ENCODE measurements at regions not wholly inside any gene's neighbourhood (a gene's known extent, or its start where the extent isn't known, plus 50 kb on each side); places are given as distances from the start of the nearest gene placed in this dataset.

- no peak for TF ChIP-seq POLR2A (IDR thresholded peaks at IDR 0.05; ENCODE audit: low read depth, low read length)
- no peak for TF ChIP-seq TAF1 (IDR thresholded peaks at IDR 0.05; ENCODE audit: borderline replicate concordance, low read depth, low read length)
- TF ChIP-seq POLR2AphosphoS5 (IDR thresholded peaks at IDR 0.05; ENCODE audit: low read depth, low read length): no peak
These were observed 732.5 kb upstream of the AGA start for GRCh38 chr4:178174756-178175155.
